DND-41 (cell line): ENCODE measurements at regions not wholly inside any gene's neighbourhood (a gene's known extent, or its start where the extent isn't known, plus 50 kb on each side); places are given as distances from the start of the nearest gene placed in this dataset.

Experiments used
- EZH2 ChIP-seq: IDR thresholded peaks from 3 replicates; pipeline ENCODE4 v1.6.1; 2012; ENCODE audit warnings: borderline replicate concordance, low read depth, mild to moderate bottlenecking, moderate library complexity, low read length, inconsistent platforms; ENCODE audit not compliant: severe bottlenecking
- TF ChIP-seq, protein P1 (sequence below): IDR thresholded peaks from 2 replicates; pipeline ENCODE4 v1.5.1; 2012; ENCODE audit warnings: borderline replicate concordance, low read length, moderate library complexity, mild to moderate bottlenecking; ENCODE audit not compliant: poor library complexity, severe bottlenecking; ENCODE audit errors: extremely low read depth

GRCh38 chr6:50543666-50544065, 169.7 kb upstream of the TFAP2D start:
- TF ChIP-seq, protein P1, sequence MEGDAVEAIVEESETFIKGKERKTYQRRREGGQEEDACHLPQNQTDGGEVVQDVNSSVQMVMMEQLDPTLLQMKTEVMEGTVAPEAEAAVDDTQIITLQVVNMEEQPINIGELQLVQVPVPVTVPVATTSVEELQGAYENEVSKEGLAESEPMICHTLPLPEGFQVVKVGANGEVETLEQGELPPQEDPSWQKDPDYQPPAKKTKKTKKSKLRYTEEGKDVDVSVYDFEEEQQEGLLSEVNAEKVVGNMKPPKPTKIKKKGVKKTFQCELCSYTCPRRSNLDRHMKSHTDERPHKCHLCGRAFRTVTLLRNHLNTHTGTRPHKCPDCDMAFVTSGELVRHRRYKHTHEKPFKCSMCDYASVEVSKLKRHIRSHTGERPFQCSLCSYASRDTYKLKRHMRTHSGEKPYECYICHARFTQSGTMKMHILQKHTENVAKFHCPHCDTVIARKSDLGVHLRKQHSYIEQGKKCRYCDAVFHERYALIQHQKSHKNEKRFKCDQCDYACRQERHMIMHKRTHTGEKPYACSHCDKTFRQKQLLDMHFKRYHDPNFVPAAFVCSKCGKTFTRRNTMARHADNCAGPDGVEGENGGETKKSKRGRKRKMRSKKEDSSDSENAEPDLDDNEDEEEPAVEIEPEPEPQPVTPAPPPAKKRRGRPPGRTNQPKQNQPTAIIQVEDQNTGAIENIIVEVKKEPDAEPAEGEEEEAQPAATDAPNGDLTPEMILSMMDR: no peak
- no peak for TF ChIP-seq EZH2
